IPS-20b (cell line): ENCODE measurements at regions not wholly inside any gene's neighbourhood (a gene's known extent, or its start where the extent isn't known, plus 50 kb on each side); places are given as distances from the start of the nearest gene placed in this dataset.

Source experiments
- H3K27ac ChIP-seq: one replicate; pipeline ENCODE4 v1.5.1; 2013; ENCODE audit warnings: low read length
- H3K27me3 ChIP-seq: 2 replicates; pipeline ENCODE4 v1.6.1; 2013; ENCODE audit warnings: mild to moderate bottlenecking, low read length, inconsistent platforms; ENCODE audit not compliant: insufficient read depth
- H3K36me3 ChIP-seq: 2 replicates; pipeline ENCODE4 v1.6.1; 2013; ENCODE audit warnings: low read depth, mild to moderate bottlenecking, inconsistent platforms, low read length, moderate library complexity; ENCODE audit not compliant: insufficient read depth
- H3K4me1 ChIP-seq: 2 replicates; pipeline ENCODE4 v1.6.1; 2013; ENCODE audit warnings: mild to moderate bottlenecking, control low read depth, inconsistent platforms, low read length, moderate library complexity; ENCODE audit not compliant: insufficient read depth
- H3K4me3 ChIP-seq: 2 replicates; pipeline ENCODE4 v1.5.1; 2013; ENCODE audit warnings: mild to moderate bottlenecking, low read length, inconsistent platforms
- H3K9ac ChIP-seq: 2 replicates; pipeline ENCODE4 v1.6.1; 2013; ENCODE audit warnings: low read depth, mild to moderate bottlenecking, inconsistent platforms, low read length, moderate library complexity
- H3K9me3 ChIP-seq: 2 replicates; pipeline ENCODE4 v1.6.1; 2013; ENCODE audit warnings: mild to moderate bottlenecking, low read depth, low read length, inconsistent platforms; ENCODE audit not compliant: insufficient read depth

DNA sequence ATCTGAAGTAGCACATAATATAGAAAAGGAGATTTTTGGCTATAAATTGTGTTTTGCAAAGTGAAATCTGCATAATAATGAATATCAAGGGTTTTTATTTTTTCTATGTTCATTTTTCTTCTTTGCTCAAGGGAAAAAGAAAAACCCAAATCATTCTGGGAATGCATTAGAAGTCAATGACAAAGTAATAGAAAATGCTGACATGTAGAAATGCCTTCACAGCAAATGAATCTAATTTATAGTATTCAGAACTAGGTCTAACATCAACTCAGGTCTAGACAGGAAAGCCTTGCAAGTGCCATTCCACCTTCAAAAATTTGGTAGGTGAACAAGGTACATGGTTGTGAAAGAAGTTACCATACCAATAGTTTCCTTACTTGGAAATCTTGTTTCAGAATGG, 831.5 kb upstream of the CELF4 start:
- H3K4me1 ChIP-seq, result peaks cover 4% of the 10 kb centered on the region; the same call in 1 of the 2 replicates
- no peak overlapping the region for H3K9ac ChIP-seq
- no peaks in the 10 kb centered on the region for H3K36me3 ChIP-seq
- H3K4me3 ChIP-seq, result no peak overlapping the region
- no peaks in the 10 kb centered on the region for H3K27me3 ChIP-seq
- no peaks in the 10 kb centered on the region for H3K9me3 ChIP-seq
- H3K27ac ChIP-seq, result no peak overlapping the region

- no peak overlapping the region for H3K27ac ChIP-seq
- H3K36me3 ChIP-seq, result no peaks in the 10 kb centered on the region
- no peak overlapping the region for H3K4me3 ChIP-seq
- no peaks in the 10 kb centered on the region for H3K27me3 ChIP-seq
- no peaks in the 10 kb centered on the region for H3K9me3 ChIP-seq
- no peak overlapping the region for H3K9ac ChIP-seq
- H3K4me1 ChIP-seq, result no peaks in the 10 kb centered on the region
Measured at GRCh38 chr18:38386146-38386545, 820.5 kb upstream of the CELF4 start.

- Histone ChIP-seq H3K36me3 (no peaks in the 10 kb centered on the region), H3K4me3 (no peak overlapping the region), H3K4me1 (0 out of 2 replicates have a peak, but pooled peaks cover 2% of the 10 kb centered on the region), H3K9ac (no peak overlapping the region), H3K9me3 (no peaks in the 10 kb centered on the region), H3K27ac (no peak overlapping the region), H3K27me3 (no peaks in the 10 kb centered on the region)
Measured at GRCh38 chr18:38369772-38370690, 804.4 kb upstream of the CELF4 start.

GRCh38 chr18:38368886-38369285, 803.3 kb upstream of the CELF4 start:
- Histone ChIP-seq H3K36me3 (no peaks in the 10 kb centered on the region), H3K9ac (no peak overlapping the region), H3K27me3 (no peaks in the 10 kb centered on the region), H3K27ac (no peak overlapping the region), H3K4me3 (no peak overlapping the region), H3K9me3 (no peaks in the 10 kb centered on the region), H3K4me1 (peaks cover 6% of the 10 kb centered on the region; the same call in 1 of the 2 replicates)

GRCh38 chr18:38368246-38368645, 802.6 kb upstream of the CELF4 start:
- Histone ChIP-seq H3K9me3 (no peaks in the 10 kb centered on the region), H3K9ac (no peak overlapping the region), H3K4me1 (peaks cover 6% of the 10 kb centered on the region; the same call in 1 of the 2 replicates), H3K4me3 (no peak overlapping the region), H3K27me3 (no peaks in the 10 kb centered on the region), H3K27ac (no peak overlapping the region), H3K36me3 (no peaks in the 10 kb centered on the region)

DNA sequence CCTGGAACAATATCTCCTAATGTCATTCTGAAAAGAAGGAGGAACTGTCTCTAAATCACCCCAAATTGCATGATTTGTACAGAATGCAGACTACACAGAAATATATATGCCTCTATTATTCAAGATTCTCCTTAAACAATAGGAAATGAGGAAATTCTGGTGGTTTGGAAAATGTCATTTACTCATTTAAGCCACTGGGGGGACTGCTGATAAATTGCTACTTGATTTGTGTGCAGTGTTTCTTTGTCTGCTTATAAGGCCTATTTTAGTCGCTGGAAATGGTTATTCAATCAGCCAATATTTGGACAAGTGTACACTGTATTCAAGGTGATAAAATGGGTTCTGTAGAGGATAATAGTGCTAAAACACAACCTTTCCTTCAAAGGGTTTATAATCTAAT, 801.9 kb upstream of the CELF4 start:
- Histone ChIP-seq H3K36me3 (no peaks in the 10 kb centered on the region), H3K4me1 (peaks cover 6% of the 10 kb centered on the region; the same call in 1 of the 2 replicates), H3K9ac (no peak overlapping the region), H3K27me3 (no peaks in the 10 kb centered on the region), H3K4me3 (no peak overlapping the region), H3K27ac (no peak overlapping the region), H3K9me3 (no peaks in the 10 kb centered on the region)

- Histone ChIP-seq H3K9ac (no peak overlapping the region), H3K9me3 (no peaks in the 10 kb centered on the region), H3K4me1 (peaks cover 4% of the 10 kb centered on the region; the same call in 1 of the 2 replicates), H3K4me3 (no peak overlapping the region), H3K27ac (no peak overlapping the region), H3K36me3 (no peaks in the 10 kb centered on the region), H3K27me3 (no peaks in the 10 kb centered on the region)
Measured at GRCh38 chr18:38362286-38362792, 796.7 kb upstream of the CELF4 start.

GRCh38 chr18:38358805-38359657, 793.4 kb upstream of the CELF4 start:
- no peaks in the 10 kb centered on the region for H3K27me3 ChIP-seq
- no peaks in the 10 kb centered on the region for H3K4me1 ChIP-seq
- no peak overlapping the region for H3K9ac ChIP-seq
- H3K4me3 ChIP-seq, result no peak overlapping the region
- no peak overlapping the region for H3K27ac ChIP-seq
- no peaks in the 10 kb centered on the region for H3K36me3 ChIP-seq
- no peaks in the 10 kb centered on the region for H3K9me3 ChIP-seq

GRCh38 chr18:38353149-38353548, 787.6 kb upstream of the CELF4 start:
- no peak overlapping the region for H3K27ac ChIP-seq
- H3K9me3 ChIP-seq, result no peaks in the 10 kb centered on the region
- no peaks in the 10 kb centered on the region for H3K4me1 ChIP-seq
- no peak overlapping the region for H3K9ac ChIP-seq
- no peak overlapping the region for H3K4me3 ChIP-seq
- no peaks in the 10 kb centered on the region for H3K27me3 ChIP-seq
- H3K36me3 ChIP-seq, result no peaks in the 10 kb centered on the region

- Histone ChIP-seq H3K27ac (no peak overlapping the region), H3K9ac (no peak overlapping the region), H3K4me3 (no peak overlapping the region), H3K4me1 (no peaks in the 10 kb centered on the region), H3K27me3 (no peaks in the 10 kb centered on the region), H3K9me3 (no peaks in the 10 kb centered on the region), H3K36me3 (no peaks in the 10 kb centered on the region)
Measured at GRCh38 chr18:38350141-38350540, 784.5 kb upstream of the CELF4 start.

GRCh38 chr18:38330573-38330972, 765.0 kb upstream of the CELF4 start:
- Histone ChIP-seq H3K27ac (no peak overlapping the region), H3K9me3 (no peaks in the 10 kb centered on the region; the same call in 1 of the 2 replicates), H3K9ac (no peak overlapping the region), H3K4me1 (no peaks in the 10 kb centered on the region), H3K4me3 (no peak overlapping the region), H3K27me3 (no peaks in the 10 kb centered on the region), H3K36me3 (no peaks in the 10 kb centered on the region)
